Stimulated activated naive CD8-positive, alpha-beta T cell treated with anti-CD3 and anti-CD28 coated beads, Interleukin-15, Interleukin-2, amounts not matched to agents 100 U/mL and 50 U/mL, for 24 hours (primary cell): ENCODE measurements at regions not wholly inside any gene's neighbourhood (a gene's known extent, or its start where the extent isn't known, plus 50 kb on each side); places are given as distances from the start of the nearest gene placed in this dataset.
"Not testable (repeated sequence)": the region's sequence is repeated elsewhere in the genome, so short reads cannot be mapped to it uniquely, and the experiment has no call there.

Experiments
- ATAC-seq: fragments of 150-1000 bp; cut with Tn5 transposase; one replicate; pipeline ENCODE4 v1.10.0; 2021
- DNase-seq: peaks from one replicate; pipeline ENCODE4 v3.0.0; 2021

DNA sequence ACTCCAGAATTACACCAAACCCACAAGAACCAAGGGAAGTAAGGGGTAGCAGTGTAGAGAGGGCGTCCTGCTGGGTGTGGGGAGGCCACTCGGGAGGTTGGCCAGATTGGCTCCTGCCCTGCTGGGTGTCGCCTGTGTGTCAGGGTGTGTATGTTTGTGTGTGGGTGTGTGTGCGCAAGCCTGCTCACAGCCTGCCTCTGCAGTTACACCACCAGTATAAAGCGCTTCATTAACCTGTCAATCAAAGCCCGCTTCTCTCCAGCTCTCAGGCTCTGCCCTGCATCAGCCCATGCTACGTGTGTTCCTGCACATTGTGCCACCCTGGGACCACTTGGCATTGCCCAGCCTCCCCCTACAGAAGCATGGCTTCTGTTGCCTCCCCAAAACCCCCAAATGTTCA, 83.3 kb upstream of the PAX2 start:
- DNase-seq (no peak), ATAC-seq (no peak)

DNA sequence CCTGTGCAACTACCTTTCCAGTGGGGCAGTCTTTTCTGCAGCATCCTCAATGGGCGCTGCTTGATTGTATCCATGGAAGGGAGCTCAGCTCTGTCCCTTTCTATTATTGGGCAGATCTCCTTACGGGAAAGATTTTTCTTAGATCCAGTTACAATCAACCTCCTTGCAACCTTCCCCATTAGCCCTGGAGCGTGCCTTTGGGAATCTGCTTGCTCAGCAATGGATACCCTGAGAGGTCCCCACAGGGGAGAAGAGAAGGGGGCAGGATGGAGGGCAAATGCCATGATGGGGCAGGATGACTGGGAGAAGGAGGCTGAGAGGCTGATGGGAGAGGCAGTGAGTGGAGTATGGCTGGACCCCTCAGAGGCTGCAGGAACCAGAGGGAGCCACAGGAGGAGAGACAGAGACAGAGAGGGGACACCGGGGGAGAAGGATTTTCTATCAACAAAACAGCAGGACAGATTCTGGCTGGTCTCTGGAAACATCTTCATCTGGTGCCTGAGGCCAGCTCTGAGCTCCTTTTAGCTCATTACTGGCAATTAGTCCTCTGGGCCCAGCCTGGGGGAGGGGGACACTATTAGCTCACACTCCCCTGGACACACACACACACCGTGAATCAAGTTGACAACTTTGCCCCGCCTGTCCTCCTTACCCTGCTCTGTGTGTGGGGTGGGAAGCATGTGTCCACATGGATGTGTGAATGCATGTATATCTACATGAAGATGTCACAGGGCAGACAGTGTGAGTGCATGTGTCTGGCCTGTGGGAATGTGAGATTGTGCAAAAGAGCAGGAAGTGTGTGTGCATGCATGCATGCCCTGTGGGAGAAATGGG, 80.8 kb upstream of the PAX2 start:
- DNase-seq (no peak), ATAC-seq (no peak)

DNA sequence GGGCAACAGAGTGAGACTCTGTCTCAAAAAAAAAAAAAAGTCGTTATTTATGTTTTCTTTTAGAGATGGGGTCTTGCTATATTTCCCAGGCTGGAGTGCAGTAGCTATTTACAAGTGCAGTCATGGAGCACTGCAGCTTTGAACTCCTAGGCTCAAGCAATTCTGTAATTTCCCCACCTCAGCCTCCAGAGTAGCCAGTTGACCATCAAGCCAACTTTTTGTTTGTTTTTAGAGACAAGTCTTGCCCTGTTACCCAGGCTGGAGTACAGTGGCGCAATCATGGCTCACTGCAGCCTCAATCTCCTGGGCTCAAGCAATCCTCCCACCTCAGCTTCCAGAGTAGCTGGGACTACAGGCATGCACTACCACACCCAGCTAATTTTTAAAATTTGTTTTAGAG, 78.7 kb upstream of the PAX2 start:
- not testable (repeated sequence) for ATAC-seq, DNase-seq

DNA sequence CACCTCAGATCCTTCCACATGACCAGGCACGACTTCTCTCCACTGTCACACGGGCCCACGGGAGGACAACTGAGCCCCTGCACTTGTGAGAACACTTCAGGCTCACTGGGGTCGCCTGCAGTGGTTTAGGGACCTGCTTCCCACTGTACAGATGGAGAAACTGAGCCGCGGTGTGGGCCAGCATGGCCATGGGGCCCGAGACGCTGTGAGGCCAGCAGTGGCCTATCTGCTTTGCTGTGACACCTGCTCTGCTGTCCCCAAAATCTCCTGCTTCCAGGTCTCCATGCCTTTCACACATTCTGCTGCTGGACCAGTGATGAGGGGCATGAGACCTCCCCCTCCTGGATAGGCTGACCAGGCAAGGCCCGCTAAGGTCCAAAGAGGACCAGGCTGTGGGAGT, 75.8 kb upstream of the PAX2 start:
- ATAC-seq (no peak), DNase-seq (no peak)

DNA sequence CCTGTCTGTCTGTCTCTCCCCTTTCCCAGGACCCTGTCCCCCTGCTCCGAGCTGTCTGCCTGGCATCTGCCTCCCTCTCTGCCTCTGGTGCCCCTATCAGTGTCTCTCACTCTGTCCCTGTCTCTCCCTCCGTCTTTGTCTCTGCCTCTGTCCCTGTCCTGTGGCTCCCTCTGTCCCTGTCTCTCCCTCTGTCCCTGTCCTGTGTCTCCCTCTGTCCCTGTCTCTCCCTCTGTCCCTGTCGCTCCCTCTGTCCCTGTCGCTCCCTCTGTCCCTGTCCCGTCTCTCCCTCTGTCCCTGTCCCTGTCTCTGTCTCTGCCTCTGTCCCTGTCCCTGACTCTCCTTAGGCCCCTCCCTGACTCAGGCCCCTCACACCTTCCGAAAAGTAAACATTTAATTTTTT, 75.0 kb upstream of the PAX2 start:
- no peak for ATAC-seq
- DNase-seq: no peak

DNA sequence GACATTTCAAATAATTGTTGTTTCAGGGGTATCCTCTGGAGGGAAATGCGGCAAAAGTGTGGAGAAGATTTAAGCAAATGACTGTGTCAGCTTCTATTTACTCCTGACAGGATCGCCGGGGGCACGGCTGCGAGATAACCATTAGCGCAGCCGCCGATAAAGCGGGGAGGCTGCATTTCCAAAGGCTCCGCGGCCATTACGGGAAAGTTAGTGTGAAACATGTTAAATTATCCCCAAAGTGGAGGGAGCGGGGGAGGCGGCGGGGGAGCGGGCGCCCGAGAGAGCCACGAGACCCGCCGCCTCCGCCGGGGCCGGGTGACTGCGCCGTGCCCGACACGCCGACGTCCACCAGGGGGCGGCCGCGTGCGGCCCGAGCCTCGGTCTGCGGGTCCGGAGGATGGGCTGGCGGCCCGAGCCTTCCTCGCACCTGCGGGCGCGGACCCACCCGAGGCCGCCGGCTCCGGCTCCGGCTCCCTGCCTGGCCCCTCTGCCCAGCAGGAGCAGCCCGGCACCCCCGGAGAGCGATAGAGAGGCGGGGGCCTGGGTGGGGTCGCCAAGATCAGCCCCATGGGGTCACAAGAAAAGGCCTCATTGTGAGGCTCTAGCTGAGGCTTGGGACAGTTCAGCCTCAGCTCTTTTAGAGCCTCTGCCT, 74.4 kb upstream of the PAX2 start:
- DNase-seq: peak; percentile 83
- peak; percentile 90 for ATAC-seq

DNA sequence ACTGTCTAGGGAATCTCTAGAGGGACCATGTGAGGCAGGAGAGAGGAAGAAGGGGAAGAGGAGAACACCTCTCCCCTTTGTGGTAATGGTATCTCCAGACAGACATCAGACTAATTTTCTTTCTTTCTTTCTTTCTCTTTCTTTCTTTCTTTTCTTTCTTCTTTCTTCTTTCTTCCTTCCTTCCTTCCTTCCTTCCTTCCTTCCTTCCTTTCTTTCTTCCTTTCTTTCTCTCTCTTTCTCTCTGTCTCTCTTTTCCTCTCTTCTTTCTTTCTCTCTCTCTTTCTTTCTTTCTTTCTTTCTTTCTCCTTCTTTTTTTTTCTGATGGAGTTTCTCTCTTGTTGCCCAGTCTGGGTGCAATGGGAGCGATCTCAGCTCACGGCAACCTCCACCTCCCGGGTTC, 73.2 kb upstream of the PAX2 start:
- DNase-seq (no peak), ATAC-seq (no peak)

DNA sequence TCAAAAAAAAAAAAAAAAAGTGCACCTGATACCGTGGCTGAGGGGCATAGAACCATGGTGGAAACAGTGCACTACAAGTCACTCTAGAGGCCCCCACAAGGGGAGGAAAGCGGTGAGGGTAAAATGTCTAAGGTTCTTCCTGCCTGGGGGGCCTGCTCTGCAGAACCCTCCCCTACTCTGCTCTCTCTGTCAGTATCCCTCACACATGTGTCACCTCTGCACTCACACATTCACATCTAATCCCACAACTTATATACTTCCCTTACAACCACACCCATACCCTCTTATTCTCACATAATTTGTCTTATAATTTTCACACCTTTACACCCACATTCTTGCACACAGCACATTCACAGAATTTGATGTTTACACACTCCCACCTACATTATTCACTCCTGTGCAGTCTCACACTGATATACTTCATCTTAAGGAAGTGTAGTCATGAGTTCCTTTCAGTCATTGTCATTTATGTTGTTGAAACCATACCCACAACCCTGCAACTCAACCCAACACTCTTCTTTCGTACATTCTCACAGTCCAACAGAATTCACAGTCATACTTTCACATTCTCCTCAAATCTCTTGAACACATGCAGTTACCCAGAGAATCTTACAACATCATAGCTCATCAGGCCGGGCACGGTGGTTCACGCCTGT, 68.0 kb upstream of the PAX2 start:
- ATAC-seq (peak; percentile 33), DNase-seq (no peak)

DNA sequence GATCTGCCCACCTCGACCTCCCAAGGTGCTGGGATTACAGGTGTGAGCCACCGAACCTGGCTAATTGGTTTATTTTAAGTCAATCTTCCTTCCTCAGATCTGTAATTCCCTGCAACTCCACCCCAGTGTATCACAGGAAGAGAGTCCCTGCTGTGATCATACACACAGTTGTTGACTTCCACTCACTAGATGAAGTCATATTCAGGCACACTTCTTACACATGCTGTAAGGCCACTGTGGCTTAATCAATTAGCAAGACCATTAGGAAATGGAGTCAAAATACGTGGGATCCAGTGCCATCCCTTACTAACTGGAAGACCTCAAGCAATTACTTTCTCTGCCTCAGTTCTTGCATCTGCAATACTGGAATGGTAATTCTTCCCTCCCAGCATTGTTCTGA, 66.1 kb upstream of the PAX2 start:
- no peak for ATAC-seq
- no peak for DNase-seq

DNA sequence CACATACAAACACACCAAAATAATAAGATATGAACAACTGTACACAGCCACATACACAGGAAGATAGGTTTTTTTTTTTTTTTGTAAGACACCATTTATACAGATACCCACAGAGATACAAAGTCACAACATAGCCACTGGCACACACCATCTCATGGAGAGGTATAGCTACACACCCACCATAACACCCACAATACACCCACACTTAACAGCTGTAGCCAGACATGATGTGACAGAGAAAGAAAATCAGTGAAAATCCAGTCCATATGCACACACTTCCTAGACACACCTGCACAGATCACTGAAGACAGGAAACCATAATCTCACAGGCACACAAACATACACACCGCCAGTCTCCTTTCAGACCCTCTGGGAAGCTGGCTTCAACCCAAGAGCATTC, 62.4 kb upstream of the PAX2 start:
- ATAC-seq (no peak), DNase-seq (no peak)

DNA sequence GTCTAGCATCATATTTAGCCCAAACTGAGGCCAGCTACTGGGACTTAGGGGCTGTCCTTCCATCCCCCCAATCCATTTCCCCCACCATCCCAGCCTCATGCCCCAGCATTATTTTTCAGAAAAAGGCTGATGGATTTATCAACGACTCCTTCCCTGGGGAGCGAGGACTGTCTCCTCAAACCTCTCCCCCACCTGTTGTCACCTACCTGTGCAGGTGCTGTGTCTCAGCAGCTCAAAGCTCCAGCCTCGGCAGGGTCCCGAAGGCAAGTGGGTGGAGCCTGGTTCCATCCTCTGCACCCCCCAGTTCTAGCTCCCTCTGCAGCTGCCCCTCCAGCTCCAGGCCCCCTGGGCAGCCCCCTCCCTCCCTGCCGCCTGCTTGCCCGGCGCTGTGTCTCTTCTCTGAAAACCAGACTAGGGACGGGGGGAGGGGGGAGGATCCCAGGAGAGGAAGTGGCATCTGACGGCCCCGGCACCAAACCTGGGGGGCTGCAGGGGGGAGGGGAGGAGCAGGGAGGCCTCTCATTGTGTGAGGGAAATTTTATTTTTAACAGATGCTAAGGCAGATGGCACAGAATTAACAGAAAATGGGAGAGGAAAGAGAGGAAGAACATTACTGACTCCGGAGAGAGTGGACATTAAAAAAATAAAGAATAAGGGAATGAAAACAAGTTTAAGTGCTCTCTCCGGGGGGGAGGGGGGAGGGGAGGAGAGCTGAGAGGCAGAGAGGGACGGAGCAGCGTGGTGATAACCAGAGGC, 61.7 kb upstream of the PAX2 start:
- no peak for ATAC-seq
- no peak for DNase-seq

DNA sequence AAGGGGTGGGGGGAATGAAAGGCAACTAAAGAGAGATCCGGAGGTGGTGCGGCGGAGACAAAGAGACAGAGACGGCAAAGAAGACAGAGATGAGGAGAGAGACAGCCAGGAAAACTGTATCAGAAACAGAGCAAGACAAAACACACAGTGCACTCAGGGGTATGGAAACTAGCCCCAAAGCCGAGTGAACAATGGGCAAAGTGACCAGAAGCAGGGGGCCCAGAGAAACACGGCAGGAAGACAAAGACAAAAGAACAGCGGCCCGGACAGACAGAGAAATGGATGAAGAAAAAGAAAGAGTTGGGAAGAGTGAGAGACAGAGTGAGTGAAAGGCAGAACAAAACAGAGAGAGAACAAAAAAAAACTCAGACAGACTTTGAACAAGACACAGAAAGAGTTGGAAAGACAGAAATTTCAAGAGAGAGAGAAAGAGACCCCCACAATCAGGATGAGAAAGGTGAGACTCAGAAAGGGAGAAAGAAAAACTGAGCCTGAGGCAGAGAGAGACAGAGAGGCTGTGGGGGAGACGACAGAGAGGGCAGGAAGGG, 60.6 kb upstream of the PAX2 start:
- ATAC-seq (no peak), DNase-seq (no peak)

DNA sequence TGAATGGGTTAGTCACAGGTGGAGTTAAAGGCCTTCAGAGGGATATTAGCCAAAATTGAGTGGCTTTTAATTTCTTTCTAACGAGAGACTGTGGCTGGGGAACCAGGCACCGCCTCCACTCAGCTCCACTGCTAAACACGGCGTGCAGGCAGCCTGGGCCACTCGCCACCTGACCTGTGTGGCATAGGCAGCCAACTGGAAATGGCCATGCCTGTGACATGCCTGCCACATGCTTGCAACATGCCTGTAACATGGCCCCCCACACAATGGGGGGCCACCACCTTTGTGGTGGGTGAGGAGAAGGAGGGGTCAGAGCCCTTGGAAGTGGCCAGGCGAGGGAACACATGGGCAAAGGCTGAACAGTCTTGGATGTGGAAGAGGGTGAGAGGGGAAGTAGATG, 60.1 kb upstream of the PAX2 start:
- no peak for DNase-seq
- no peak for ATAC-seq

DNA sequence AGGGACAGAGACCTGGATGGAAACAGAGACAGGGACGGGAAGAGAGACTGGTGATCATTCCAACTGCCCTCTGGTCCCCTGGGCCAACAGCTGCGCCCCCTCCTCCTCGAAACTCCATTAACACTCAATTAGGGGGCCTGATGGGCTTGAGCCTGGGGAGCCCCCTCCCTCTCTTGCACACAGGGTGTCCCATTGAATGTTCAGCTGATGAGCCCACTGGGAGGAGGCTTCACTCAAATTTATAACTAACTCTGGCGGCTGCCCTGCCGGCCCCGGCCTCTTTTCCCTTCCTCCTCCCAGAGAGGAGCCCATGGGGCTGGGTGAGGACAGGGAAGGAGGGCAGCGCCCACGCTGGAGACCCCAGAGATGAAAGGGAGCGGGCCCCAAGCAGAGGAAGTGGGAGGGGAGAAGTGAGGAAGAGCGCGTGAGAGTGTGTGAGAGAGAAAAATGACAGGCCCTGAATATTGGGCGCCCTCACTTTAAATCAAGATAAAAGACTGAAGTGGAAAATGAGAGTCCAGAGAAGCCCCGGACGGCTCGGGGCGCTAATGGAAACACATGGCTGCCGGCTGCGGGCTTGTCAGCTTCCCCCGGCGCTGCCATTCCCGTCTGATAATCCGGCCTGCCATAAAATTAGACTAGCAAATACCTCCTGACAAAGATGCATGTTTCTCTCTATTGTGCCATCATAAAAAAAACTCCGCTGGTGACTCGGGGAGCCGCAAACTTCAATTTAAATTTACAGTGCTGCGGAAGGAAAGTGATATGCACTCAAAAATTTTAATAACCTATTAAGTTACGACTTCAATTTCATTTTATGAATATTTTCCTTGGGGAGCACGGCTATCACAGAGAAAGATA, 58.0 kb upstream of the PAX2 start:
- ATAC-seq (no peak), DNase-seq (no peak)

DNA sequence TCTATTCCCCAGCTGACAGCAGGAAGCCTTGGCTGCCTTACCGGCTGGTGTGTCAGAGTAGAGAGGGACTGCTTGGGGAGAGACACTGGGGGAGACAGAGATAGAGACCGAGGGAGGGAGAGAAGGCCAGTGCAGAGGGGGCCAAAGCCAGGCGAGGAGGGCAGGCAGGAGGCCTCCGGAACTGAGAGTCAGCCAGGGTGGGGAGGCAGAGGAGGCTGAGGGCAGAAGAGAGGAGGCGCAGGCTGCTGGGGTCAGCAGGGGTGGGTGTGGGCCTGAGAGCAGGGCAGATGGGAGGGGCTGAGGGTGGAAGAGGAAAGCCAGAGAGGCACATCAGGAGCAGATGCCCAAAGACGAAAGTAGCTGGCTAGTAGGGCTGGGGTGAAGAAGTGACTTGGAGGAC, 57.2 kb upstream of the PAX2 start:
- ATAC-seq: no peak
- no peak for DNase-seq

DNA sequence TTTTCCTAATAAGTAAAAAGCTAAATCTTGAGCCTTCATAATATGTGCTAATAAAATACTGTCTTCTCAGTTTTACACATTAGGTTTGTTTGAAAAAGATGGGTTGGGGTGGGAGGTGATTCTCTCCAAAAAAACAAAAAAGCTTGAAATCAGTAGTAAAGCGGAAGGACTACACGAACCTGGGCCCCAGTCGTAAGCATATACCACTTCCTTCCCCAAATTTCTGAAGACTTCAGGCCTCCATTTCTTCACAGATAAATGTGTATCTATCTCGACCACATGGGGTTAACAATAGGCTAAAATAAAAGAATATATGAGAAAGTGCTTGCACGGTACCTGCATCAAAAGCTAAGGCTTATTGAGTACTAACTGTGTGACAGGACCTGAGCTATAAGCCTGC, 51.6 kb upstream of the PAX2 start:
- no peak for DNase-seq
- ATAC-seq: no peak
